SK-N-SH treated with all-trans-retinoic acid at 6 μM for 48 hours (cell line): ENCODE measurements at regions not wholly inside any gene's neighbourhood (a gene's known extent, or its start where the extent isn't known, plus 50 kb on each side); places are given as distances from the start of the nearest gene placed in this dataset.

Experiments used
- GLIS3 ChIP-seq: fragments of 250-450 bp; sonication (Bioruptor Pico); IDR thresholded peaks from 2 replicates; pipeline ENCODE4 v1.5.0; 2020; ENCODE audit warnings: mild to moderate bottlenecking, moderate library complexity
- OSR1 ChIP-seq: fragments of 250-450 bp; sonication (Bioruptor Pico); IDR thresholded peaks from 2 replicates; pipeline ENCODE4 v1.8.0; 2022; ENCODE audit warnings: moderate library complexity, mild to moderate bottlenecking, inconsistent platforms
- SNAI2 ChIP-seq: fragments of 250-450 bp; sonication (Bioruptor Pico); IDR thresholded peaks from 2 replicates; pipeline ENCODE4 v1.5.0; 2020; ENCODE audit warnings: mild to moderate bottlenecking, moderate library complexity
- TSHZ2 ChIP-seq: fragments of 250-450 bp; sonication (Bioruptor Pico); IDR thresholded peaks from 2 replicates; pipeline ENCODE4 v1.5.0; 2020; ENCODE audit warnings: mild to moderate bottlenecking, moderate library complexity
- ZC3H10 ChIP-seq: fragments of 250-450 bp; sonication (Bioruptor Pico); IDR thresholded peaks from 2 replicates; pipeline ENCODE4 v1.5.1; 2021; ENCODE audit warnings: mild to moderate bottlenecking, moderate library complexity
- ZNF565 ChIP-seq: fragments of 450-650 bp; formaldehyde crosslinking; conservative IDR thresholded peaks from 2 replicates; pipeline ENCODE4 v1.5.0; 2020; ENCODE audit warnings: low read depth, mild to moderate bottlenecking, moderate library complexity
- ZNF70 ChIP-seq: fragments of 450-650 bp; formaldehyde crosslinking; IDR thresholded peaks from 2 replicates; pipeline ENCODE4 v1.5.0; 2020; ENCODE audit warnings: mild to moderate bottlenecking, moderate library complexity
- TF ChIP-seq, protein P1 (sequence below): fragments of 250-450 bp; sonication (Bioruptor Pico); IDR thresholded peaks from 2 replicates; pipeline ENCODE4 v1.5.1; 2021; ENCODE audit warnings: mild to moderate bottlenecking, moderate library complexity
- TF ChIP-seq, protein P2 (sequence below): fragments of 250-450 bp; sonication (Bioruptor Pico); IDR thresholded peaks from 2 replicates; pipeline ENCODE4 v1.5.1; 2020; ENCODE audit warnings: low read depth, mild to moderate bottlenecking, moderate library complexity

GRCh38 chrX:39839371-39839770 lies 258.4 kb downstream of the BCOR start:
- TF ChIP-seq GLIS3 (CRISPR knock-in tag) (no peak), SNAI2 (no peak), ZC3H10 (CRISPR knock-in tag) (no peak), OSR1 (CRISPR knock-in tag) (no peak), ZNF565 (CRISPR knock-in tag) (no peak), TSHZ2 (CRISPR knock-in tag) (no peak), ZNF70 (CRISPR knock-in tag) (no peak)
- TF ChIP-seq, protein P1, sequence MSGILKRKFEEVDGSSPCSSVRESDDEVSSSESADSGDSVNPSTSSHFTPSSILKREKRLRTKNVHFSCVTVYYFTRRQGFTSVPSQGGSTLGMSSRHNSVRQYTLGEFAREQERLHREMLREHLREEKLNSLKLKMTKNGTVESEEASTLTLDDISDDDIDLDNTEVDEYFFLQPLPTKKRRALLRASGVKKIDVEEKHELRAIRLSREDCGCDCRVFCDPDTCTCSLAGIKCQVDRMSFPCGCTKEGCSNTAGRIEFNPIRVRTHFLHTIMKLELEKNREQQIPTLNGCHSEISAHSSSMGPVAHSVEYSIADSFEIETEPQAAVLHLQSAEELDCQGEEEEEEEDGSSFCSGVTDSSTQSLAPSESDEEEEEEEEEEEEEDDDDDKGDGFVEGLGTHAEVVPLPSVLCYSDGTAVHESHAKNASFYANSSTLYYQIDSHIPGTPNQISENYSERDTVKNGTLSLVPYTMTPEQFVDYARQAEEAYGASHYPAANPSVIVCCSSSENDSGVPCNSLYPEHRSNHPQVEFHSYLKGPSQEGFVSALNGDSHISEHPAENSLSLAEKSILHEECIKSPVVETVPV, result no peak
- TF ChIP-seq, protein P2, sequence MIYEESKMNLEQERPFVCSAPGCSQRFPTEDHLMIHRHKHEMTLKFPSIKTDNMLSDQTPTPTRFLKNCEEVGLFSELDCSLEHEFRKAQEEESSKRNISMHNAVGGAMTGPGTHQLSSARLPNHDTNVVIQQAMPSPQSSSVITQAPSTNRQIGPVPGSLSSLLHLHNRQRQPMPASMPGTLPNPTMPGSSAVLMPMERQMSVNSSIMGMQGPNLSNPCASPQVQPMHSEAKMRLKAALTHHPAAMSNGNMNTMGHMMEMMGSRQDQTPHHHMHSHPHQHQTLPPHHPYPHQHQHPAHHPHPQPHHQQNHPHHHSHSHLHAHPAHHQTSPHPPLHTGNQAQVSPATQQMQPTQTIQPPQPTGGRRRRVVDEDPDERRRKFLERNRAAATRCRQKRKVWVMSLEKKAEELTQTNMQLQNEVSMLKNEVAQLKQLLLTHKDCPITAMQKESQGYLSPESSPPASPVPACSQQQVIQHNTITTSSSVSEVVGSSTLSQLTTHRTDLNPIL (CRISPR knock-in tag), result no peak
